Caco-2 (cell line): ENCODE measurements at regions not wholly inside any gene's neighbourhood (a gene's known extent, or its start where the extent isn't known, plus 50 kb on each side); places are given as distances from the start of the nearest gene placed in this dataset.

Source experiments
- BruUV-seq: library from RNA; stranded (reverse); fragments of 400-500 nt; replicated peaks from 2 replicates; lab custom pipeline; 2021; lab: Mats Ljungman, UMichigan
- CTCF ChIA-PET: fragments of 300-600 bp; sonication (Branson Sonifier 250); formaldehyde crosslinking; loops from one replicate; lab custom pipeline; 2022; ENCODE audit warnings: antibody characterized with exemption; lab: Charles Lee
- POLR2A ChIA-PET: fragments of 300-600 bp; sonication (Branson Sonifier 250); formaldehyde crosslinking; loops from one replicate; lab custom pipeline; 2022; ENCODE audit warnings: antibody characterized with exemption; lab: Charles Lee
- DNase-seq, 2 experiments: peaks; one replicate each; pipeline versions ENCODE4 v3.0.0 to v3.0.0-alpha.2; 2020 to 2022
- H3K27me3 ChIP-seq: replicated peaks from 2 replicates; pipeline ENCODE4 v1.6.0; 2011; ENCODE audit warnings: low read length; ENCODE audit not compliant: control insufficient read depth, insufficient read depth
- H3K36me3 ChIP-seq: 2 replicates; pipeline ENCODE4 v1.5.1; 2011; ENCODE audit warnings: low read length; ENCODE audit not compliant: control insufficient read depth, insufficient read depth
- H3K4me1 ChIP-seq: fragments of 250-450 bp; sonication (Bioruptor Pico); 2 replicates; pipeline ENCODE4 v1.5.1; 2020; ENCODE audit warnings: mild to moderate bottlenecking
- H3K4me3 ChIP-seq: 2 replicates; pipeline ENCODE4 v1.5.1; 2011; ENCODE audit warnings: low read depth, mild to moderate bottlenecking, control low read depth, low read length
- H3K9me3 ChIP-seq: fragments of 250-450 bp; sonication (Bioruptor Pico); 2 replicates; pipeline ENCODE4 v1.5.1; 2020; ENCODE audit warnings: mild to moderate bottlenecking, moderate library complexity
- H3K27ac Mint-ChIP-seq: one replicate; pipeline ENCODE4 v1.8.0; 2022; ENCODE audit warnings: mixed read lengths; ENCODE audit not compliant: unreplicated experiment
- H3K27me3 Mint-ChIP-seq: one replicate; pipeline ENCODE4 v1.8.0; 2022; ENCODE audit warnings: mixed read lengths; ENCODE audit not compliant: insufficient read depth, unreplicated experiment
- H3K36me3 Mint-ChIP-seq: one replicate; pipeline ENCODE4 v1.8.0; 2022; ENCODE audit warnings: mild to moderate bottlenecking, mixed read lengths; ENCODE audit not compliant: insufficient read depth, unreplicated experiment
- H3K4me1 Mint-ChIP-seq: one replicate; pipeline ENCODE4 v1.8.0; 2022; ENCODE audit warnings: low read depth, mixed read lengths; ENCODE audit not compliant: unreplicated experiment
- H3K4me3 Mint-ChIP-seq: one replicate; pipeline ENCODE4 v1.8.0; 2022; ENCODE audit warnings: mild to moderate bottlenecking, moderate library complexity, mixed read lengths; ENCODE audit not compliant: unreplicated experiment
- H3K9me3 Mint-ChIP-seq: one replicate; pipeline ENCODE4 v1.8.0; 2022; ENCODE audit warnings: mixed read lengths; ENCODE audit not compliant: unreplicated experiment
- CTCF ChIP-seq, 2 experiments: fragments of 200-600 bp in 1 of 2; IDR thresholded peaks; 1 replicate in 1 of 2; 2 replicates in 1 of 2; pipeline versions ENCODE4 v1.5.1 to v1.8.0; 2011 to 2022; ENCODE audit warnings: antibody characterized with exemption in 1 of 2, control low read depth in 1 of 2, inconsistent platforms in 1 of 2, low read depth in 1 of 2, low read length in 1 of 2, mild to moderate bottlenecking in 1 of 2, moderate library complexity in 1 of 2; ENCODE audit not compliant: insufficient read depth in 1 of 2, severe bottlenecking in 1 of 2, unreplicated experiment in 1 of 2
- intact Hi-C: fragments of 100-400 bp; cut with micrococcal nuclease; formaldehyde crosslinking; loops from one replicate; pipeline ENCODE4 v1.10.0; 2022; ENCODE audit not compliant: unreplicated experiment

GRCh38 chr14:71240171-71240570, 332.9 kb downstream of the PCNX1 start:
- Mint-ChIP-seq H3K9me3 (no peaks in the 10 kb centered on the region), H3K4me1 (peaks cover 10% of the 10 kb centered on the region), H3K27ac (no peak overlapping the region), H3K36me3 (no peaks in the 10 kb centered on the region), H3K27me3 (no peaks in the 10 kb centered on the region), H3K4me3 (no peak overlapping the region)
- no TSS peak for BruUV-seq
- H3K27me3 ChIP-seq = no peaks in the 10 kb centered on the region
- ChIA-PET CTCF (no interaction called here), POLR2A (no interaction called here)
- no peak for DNase-seq
- no peak overlapping the region for H3K4me3 ChIP-seq
- H3K36me3 ChIP-seq = no peaks in the 10 kb centered on the region
- intact Hi-C loops = no loop called here
- no peaks in the 10 kb centered on the region for H3K9me3 ChIP-seq
- peaks cover 12% of the 10 kb centered on the region for H3K4me1 ChIP-seq
- no peak for TF ChIP-seq CTCF (IDR thresholded peaks at IDR 0.05; ENCODE audit: insufficient read depth in 1 of 2, low read depth in 1 of 2, low read length in 1 of 2, severe bottlenecking in 1 of 2, unreplicated experiment in 1 of 2)

GRCh38 chr14:71240866-71241520, 333.7 kb downstream of the PCNX1 start:
- peak in 1 of 2 experiments; percentile 11 for DNase-seq
- Histone ChIP-seq H3K4me1 (peaks cover 12% of the 10 kb centered on the region), H3K9me3 (no peaks in the 10 kb centered on the region), H3K27me3 (no peaks in the 10 kb centered on the region), H3K36me3 (no peaks in the 10 kb centered on the region), H3K4me3 (no peak overlapping the region)
- no peak for TF ChIP-seq CTCF (IDR thresholded peaks at IDR 0.05; ENCODE audit: insufficient read depth in 1 of 2, low read depth in 1 of 2, low read length in 1 of 2, severe bottlenecking in 1 of 2, unreplicated experiment in 1 of 2)
- Mint-ChIP-seq H3K27ac (peak overlapping the region; percentile 64), H3K4me3 (no peak overlapping the region), H3K4me1 (peaks cover 10% of the 10 kb centered on the region), H3K27me3 (no peaks in the 10 kb centered on the region), H3K9me3 (no peaks in the 10 kb centered on the region), H3K36me3 (no peaks in the 10 kb centered on the region)
- BruUV-seq = no TSS peak
- intact Hi-C loops = no loop called here
- POLR2A ChIA-PET = no interaction called here
- CTCF ChIA-PET = no interaction called here

GRCh38 chr14:71242237-71242748, 335.0 kb downstream of the PCNX1 start:
- no peaks in the 10 kb centered on the region for H3K9me3 Mint-ChIP-seq
- DNase-seq = no peak
- no peak overlapping the region for H3K27ac Mint-ChIP-seq
- H3K27me3 Mint-ChIP-seq = no peaks in the 10 kb centered on the region
- Histone ChIP-seq H3K36me3 (no peaks in the 10 kb centered on the region), H3K9me3 (0 out of 2 replicates have a peak, but pooled peaks cover under 1% of the 10 kb centered on the region), H3K27me3 (no peaks in the 10 kb centered on the region), H3K4me3 (no peak overlapping the region), H3K4me1 (peaks cover 12% of the 10 kb centered on the region)
- H3K4me3 Mint-ChIP-seq = no peak overlapping the region
- intact Hi-C loops = no loop called here
- H3K36me3 Mint-ChIP-seq = no peaks in the 10 kb centered on the region
- ChIA-PET CTCF (no interaction called here), POLR2A (no interaction called here)
- peaks cover 10% of the 10 kb centered on the region for H3K4me1 Mint-ChIP-seq
- BruUV-seq = no TSS peak
- TF ChIP-seq CTCF (IDR thresholded peaks at IDR 0.05; ENCODE audit: insufficient read depth in 1 of 2, low read depth in 1 of 2, low read length in 1 of 2, severe bottlenecking in 1 of 2, unreplicated experiment in 1 of 2) = no peak
